G401 (cell line): ENCODE measurements at regions not wholly inside any gene's neighbourhood (a gene's known extent, or its start where the extent isn't known, plus 50 kb on each side); places are given as distances from the start of the nearest gene placed in this dataset.
A peak's percentile ranks its signal among the peaks of the same experiment; 100 is the strongest.

Source experiments
- DNase-seq: peaks from one replicate; pipeline ENCODE4 v3.0.0-alpha.2; 2015; ENCODE audit warnings: low spot score
- in situ Hi-C: cut with HindIII; loops from 2 replicates; pipeline ENCODE4 v1.10.0; 2016; ENCODE audit warnings: low sequenced_read_pairs, mixed read lengths

GRCh38 chr10:105969884-105970377, 1194.6 kb downstream of the SORCS1 start:
- in situ Hi-C loops: no loop called here
- DNase-seq: no peak

GRCh38 chr10:105968666-105969065, 1195.8 kb downstream of the SORCS1 start:
- DNase-seq: no peak
- in situ Hi-C loops: no loop called here

DNA sequence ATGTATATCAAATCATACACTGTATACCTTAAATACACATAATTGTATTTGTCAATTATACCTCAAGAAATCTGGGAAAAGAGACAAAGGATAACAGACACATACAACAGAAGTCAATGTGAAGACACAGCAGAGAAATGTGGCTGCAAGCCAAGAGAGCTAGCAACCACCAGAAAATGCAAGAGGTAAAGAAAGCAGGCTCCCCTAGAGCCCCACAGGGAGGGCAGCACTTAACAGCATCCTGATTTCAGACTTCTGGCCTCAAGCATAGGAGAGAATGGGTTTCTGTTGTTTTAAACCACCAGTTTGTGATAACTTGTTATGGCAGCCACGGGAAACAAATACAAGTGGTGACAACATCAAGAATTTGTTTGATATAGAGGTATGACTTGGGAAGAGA, 1197.2 kb downstream of the SORCS1 start:
- in situ Hi-C loops: no loop called here
- no peak for DNase-seq

DNA sequence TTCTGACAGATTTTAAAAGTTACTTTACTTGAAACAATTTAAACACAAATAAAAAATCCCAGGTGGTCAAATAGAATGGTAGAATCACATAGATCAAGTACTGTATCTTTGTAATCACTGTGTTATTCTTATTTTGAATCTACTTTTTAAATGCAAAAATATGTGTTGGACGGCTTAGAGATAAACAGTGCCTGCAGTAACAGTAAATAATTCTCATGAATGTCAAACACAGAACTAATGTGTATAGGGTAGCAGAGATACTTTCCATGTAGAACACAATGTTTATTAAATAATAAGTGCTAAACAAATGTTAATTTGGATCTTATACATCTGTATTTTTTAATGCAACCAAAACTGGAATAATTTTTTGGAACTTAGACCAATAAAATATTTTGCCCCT, 1199.4 kb downstream of the SORCS1 start:
- DNase-seq: no peak
- in situ Hi-C loops: no loop called here

- DNase-seq: no peak
- in situ Hi-C loops: no loop called here
These were observed 1200.5 kb downstream of the SORCS1 start for GRCh38 chr10:105964009-105964408.

DNA sequence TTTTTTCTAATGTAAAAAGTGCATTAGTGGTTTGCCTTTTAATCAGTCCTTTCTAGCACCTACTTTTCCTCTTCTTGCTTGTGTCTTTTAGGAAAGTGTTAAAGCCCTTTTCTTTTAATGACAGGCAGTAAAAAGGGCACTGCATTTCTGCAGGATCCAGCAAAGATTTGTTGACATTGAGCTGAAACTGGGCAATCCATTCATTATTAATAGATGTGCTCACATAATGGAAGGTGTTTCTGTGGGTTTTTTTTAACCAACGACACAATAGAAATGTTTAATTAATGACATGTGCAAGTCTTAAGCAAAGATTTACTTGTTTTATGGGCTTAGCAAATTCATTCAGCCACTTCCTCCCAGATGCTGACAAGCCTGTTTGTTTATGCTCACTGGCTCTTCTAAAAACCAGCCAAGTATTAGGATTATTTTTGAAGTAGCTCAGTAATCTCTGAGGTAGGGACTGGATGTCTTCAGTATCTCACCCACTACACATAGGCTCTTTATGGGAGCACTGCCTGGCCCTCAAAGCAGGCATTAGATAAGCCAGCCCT, 1201.1 kb downstream of the SORCS1 start:
- in situ Hi-C loops: no loop called here
- DNase-seq: no peak

DNA sequence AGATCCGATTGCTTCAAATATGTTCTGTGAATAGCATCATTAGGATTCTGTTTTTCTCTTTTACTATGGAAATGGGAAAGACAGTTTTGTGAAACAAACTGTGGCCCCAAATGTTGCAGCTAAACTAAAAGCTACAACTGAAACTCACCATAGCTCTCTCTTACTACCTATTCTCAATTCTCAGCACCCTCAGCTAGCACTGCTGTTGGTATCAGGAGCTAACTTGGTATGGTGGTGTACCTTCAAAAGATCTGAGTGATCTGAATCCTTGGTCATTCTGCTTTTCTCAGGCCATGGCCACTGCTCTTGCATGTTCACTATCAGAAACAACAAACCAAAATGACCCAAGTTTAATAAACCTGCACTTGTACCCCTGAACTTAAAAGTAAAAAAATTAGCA, 1208.0 kb downstream of the SORCS1 start:
- in situ Hi-C loops: no loop called here
- no peak for DNase-seq

DNA sequence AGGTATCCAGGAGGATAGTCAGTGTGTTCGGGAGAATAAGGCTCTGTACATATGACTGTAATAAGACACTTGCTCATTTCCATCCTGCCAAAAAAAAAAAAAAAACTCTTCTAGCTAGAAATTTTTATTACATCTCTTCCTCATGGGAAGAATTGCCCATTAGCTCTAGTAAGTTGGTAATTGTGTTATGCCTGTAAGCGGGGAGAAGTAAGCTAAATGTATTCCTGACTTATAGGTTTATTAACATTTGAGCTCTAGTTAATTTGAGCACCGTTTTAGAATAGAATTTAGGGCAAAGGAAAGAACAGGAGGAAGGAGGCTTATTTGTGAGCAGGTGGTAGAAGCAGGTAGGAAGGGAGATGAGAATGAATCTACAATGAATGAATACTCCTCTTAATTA, 1210.6 kb downstream of the SORCS1 start:
- DNase-seq: no peak
- in situ Hi-C loops: no loop called here

DNA sequence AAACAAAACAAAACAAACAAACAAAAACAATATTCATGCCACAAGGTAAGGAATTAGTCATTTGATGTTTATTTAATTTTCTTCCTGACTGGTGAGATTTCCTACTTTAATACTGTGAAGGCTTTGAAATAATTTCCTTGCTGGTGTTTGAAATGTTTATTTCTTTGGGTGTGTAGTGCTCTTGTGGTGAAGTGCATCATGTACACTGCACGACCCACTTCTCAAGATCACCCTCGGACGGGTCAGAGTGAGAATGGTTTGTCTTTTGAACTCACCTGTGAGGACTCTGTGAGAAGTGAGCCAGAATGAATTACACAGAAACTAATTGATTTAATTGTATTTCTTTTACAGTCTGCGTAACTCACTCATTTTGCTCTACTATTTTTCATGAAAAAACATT, 1211.5 kb downstream of the SORCS1 start:
- in situ Hi-C loops: no loop called here
- no peak for DNase-seq

- DNase-seq: no peak
- in situ Hi-C loops: no loop called here
These were observed 1212.4 kb downstream of the SORCS1 start for GRCh38 chr10:105952153-105952552.

- in situ Hi-C loops: no loop called here
- DNase-seq: peak; percentile 23
These were observed 1214.1 kb downstream of the SORCS1 start for GRCh38 chr10:105950410-105950809.

DNA sequence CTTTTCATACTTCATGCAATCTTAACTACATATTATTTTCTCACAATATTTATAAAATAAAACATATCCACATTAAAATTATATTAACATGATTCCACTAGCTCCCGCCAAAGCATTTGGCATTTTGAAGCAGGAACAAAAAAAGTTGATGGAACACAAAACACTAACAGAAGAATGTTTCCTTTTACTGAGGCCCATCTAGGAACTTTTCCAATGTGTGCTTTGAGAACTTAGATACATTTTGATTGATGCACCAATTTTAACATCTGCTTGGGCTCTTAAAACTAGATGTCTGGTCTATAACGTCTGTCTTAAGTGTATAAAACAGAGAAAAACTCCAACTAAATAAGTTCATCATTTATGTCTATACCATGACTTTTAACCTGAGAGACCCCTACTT, 1214.8 kb downstream of the SORCS1 start:
- no peak for DNase-seq
- in situ Hi-C loops: no loop called here

DNA sequence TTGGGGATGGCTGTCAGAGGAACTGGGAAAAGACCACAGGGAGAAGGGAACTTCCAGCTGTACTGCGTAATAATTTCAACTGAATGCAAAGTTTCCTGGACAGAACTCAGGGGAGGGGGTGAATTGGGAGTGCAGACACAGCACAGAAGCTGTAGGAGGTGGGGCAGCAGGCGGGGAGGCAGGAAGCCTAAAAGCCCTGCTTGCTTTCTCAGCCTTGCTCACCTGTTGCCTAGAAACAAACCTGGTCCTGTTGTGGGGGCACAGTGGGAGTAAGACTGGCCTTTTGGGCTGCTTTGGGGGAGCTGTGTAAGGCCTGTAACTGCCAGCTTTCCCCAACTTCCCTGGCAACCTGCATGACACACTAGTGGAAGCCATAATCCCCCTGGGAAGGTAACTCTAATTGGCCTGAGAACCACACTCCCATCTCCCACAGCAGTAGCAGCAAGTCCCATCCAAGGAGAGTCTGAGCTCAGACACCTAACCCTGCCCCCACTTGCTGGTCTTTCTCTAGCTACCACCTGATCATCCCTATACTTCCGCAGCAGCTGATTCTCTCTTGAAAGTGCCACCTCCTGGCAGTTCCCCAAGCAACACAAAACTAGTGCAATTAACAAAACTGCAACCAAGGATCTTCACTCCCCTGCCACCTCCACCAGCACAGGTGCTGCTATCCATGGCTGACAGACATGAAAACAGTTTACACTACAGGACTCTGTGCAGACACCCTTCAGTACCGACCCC, 1239.3 kb downstream of the SORCS1 start:
- DNase-seq: no peak
- in situ Hi-C loops: no loop called here

GRCh38 chr10:105921348-105921747, 1243.2 kb downstream of the SORCS1 start:
- DNase-seq: no peak
- in situ Hi-C loops: no loop called here

DNA sequence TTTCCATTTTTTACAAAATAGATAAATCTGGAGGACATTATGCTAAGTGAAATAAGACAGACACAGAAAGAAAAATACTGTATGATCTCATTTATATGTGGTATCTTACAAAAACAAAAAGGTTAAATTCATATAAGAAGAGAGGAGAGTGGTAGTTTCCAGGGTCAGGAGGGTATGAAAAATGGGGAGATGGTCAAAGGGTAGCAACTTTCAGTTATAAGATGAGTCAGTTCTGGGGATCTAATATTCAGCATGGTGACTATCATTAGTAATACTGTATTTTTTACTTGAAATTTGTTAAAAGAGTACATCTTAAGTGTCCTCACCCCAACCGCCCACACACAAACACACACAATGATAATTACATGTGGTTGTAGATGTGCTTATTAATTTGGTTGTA, 1250.1 kb downstream of the SORCS1 start:
- no peak for DNase-seq
- in situ Hi-C loops: no loop called here

DNA sequence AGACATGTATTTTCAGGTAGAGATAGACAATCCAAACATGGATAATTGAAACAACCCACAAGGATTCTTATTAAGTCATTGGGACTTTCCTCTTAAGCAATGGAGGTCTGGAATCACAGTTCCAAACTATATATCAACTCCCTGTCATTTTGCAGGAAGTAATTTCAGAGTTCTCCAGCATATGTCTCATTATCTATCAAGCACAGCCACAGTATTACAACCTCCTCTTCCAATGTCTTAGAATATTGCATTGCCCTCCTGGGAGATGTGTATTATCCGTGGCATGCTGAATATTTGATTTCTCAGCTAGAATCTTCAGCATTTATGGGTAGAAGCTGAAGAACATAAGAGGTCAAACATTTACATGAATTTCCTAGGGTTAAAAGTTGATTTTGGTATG, 1255.8 kb downstream of the SORCS1 start:
- DNase-seq: no peak
- in situ Hi-C loops: no loop called here

DNA sequence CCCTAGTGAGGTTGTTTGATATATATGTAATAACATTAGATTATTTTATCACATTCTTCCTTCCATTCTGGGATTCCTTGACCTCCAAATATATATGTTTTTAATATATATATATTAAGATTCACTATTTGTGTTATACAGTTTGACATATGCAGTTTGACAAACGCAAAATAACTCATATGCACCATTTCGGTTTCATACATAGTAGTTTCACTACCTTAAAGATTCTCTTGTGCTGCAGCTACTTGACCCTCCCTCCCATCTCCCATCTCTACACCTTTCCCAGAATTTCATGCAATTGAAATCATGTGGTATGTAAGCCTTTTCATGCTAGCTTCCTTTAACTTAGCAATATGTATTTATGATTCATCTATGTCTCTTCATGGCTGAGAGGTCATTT, 1244.4 kb downstream of the SORCS3 start:
- in situ Hi-C loops: no loop called here
- DNase-seq: no peak

GRCh38 chr10:105879401-105879800, 1238.3 kb downstream of the SORCS3 start:
- no peak for DNase-seq
- in situ Hi-C loops: no loop called here

GRCh38 chr10:105875050-105875449, 1234.0 kb downstream of the SORCS3 start:
- no peak for DNase-seq
- in situ Hi-C loops: no loop called here

- in situ Hi-C loops: no loop called here
- DNase-seq: no peak
These were observed 1231.6 kb downstream of the SORCS3 start for GRCh38 chr10:105872665-105873064.

DNA sequence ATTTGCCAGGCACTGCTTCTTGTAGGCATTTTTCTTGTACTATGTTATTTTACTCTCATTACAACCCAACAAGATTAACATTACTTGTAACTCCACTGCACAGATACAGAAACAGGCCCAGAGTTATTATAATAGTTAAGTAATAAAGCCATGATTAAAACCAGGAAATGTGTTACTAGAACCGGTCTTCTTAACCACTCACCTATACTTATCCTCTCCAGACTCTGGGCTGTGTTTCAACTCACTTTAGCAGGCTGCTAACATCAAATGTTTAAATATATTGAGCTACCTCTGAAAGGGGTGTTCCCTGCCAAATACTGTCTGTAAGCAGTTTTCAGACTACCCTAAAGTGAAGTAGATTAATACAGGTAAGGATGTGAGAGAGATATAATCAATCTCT, 1227.8 kb downstream of the SORCS3 start:
- no peak for DNase-seq
- in situ Hi-C loops: no loop called here
